NCI-H146 treated with DMSO at 0.1 percent for 48 hours (cell line): ENCODE measurements at regions not wholly inside any gene's neighbourhood (a gene's known extent, or its start where the extent isn't known, plus 50 kb on each side); places are given as distances from the start of the nearest gene placed in this dataset.
"Not testable (repeated sequence)": the region's sequence is repeated elsewhere in the genome, so short reads cannot be mapped to it uniquely, and the experiment has no call there.

Experiments
- DNase-seq: peaks from one replicate; lab custom pipeline; 2025; ENCODE audit not compliant: unreplicated experiment; lab: John Stamatoyannopoulos, UW

DNA sequence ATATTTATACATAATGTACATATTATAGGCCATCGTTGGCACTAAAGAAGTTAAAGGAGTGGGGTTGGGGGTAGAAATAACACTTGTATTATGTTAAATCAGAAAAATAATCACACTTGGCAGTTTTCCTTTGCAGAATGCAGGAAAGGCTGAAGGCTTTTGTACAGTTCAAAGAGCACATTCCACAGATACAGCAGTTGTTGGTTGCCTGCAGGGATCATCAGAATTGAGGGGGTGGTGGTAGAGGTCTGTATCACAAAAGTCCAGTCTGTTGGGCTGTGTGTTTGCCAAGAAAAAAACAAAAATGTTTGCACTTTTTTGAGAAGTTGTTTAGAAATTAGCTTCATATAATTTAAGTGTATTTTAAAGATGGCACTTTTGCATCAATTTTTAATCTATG, 231.8 kb upstream of the FOXP2 start:
- DNase-seq, result no peak

DNA sequence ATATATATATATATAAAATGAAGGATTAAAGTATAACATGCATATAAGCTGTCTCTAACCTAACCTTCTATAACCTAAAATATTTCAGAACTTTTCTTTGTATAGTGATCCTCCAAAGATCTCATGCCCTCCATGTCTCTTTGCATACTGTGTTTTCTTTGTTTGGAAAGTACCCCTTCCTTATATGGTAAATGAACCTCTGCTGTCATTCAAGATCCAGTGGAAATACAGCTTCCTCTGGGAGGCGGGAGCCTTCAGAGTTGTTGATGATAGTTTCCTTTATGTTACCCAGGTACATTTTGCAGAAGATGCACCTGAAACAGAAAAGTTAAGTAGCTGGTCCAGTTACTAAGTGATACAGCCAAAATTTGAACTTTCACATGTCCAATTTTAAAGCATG, 233.3 kb upstream of the FOXP2 start:
- no peak for DNase-seq

DNA sequence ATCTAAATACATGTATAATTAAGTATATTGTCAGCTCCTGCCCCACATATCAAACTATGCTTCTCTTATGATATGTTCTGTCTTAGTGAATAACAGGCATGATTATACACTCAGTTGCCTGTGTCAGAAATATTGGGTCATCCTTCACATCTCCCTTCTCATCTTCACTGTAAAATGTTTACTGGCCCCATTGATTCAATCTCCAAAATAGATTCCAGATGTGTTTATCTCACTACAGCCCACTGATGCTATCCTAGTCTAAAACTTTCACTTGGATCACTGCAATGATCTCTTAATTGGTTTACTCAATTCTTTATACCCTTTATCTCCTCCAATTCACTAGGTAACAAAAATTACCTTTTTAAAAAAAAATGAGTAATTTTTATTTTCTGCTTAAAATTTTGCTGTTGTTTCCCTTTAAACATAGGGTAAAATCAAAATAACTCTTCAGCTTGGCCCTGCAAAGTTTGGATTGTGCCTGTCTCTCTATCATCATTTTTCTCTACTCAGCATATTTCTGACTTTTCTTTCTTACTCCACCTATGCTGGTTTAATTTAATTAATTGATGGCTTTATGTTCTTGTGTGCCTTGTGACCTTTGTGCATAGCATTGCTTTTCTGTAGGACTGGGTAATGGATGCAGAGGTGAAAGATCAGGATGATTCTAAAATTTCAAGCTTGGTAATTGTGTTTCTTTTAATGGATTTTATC, 233.9 kb upstream of the FOXP2 start:
- DNase-seq, result no peak

DNA sequence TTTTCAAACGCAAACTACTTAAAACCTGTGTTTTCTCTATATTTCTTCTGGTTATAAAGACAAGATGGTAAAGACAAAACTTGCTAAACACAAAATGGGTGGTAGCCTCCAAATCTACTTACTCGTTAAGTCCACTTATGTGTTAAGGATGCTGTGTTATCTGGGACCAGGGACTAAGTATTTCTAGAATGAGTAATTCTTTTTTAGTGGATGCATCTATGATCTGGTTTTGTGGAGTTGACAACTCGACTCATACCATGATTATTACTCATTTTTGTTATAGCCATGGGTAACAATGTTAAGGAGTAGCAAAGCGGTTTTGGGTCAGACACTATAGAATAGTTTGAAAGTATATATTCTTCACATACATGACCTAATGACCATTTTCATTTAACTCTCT, 239.5 kb upstream of the FOXP2 start:
- DNase-seq, result no peak

GRCh38 chr7:114173170-114173890, 241.3 kb upstream of the FOXP2 start:
- DNase-seq, result no peak

DNA sequence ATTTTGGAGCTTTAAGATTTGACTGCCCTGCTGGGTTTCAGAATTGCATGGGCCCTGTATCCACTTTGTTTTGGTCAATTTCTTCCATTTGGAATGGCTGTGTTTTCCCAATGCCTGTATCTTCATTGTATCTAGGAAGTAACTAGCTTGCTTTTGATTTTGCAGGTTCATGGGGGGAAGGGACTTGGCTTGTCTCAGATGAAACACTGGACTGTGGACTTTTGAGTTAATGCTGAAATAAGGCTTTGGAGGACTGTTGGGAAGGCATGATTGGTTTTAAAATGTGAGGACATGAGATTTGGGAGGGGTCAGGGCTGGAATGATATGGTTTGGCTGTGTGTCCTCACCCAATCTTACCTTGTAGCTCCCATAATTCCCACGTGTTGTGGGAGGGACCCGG, 245.2 kb upstream of the FOXP2 start:
- not testable (repeated sequence) for DNase-seq

DNA sequence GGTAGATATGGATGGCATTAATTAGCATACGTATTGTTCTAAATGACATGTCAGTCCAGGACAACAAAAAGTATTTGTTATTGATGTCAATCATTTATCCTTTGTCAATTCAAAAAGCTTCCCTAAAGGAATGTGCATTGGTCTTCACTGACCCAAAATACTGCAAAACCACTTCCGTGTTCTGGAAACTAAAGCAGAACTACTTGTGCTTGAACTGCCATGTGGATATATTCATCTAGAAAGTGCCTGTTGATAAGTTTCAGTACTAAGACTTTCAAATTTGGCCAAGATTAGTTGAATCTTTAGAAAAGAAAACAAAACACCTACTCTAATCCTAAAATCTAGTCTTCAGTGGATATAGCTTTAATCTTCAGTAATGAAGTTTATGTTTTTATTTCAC, 242.1 kb upstream of the PPP1R3A start:
- no peak for DNase-seq

DNA sequence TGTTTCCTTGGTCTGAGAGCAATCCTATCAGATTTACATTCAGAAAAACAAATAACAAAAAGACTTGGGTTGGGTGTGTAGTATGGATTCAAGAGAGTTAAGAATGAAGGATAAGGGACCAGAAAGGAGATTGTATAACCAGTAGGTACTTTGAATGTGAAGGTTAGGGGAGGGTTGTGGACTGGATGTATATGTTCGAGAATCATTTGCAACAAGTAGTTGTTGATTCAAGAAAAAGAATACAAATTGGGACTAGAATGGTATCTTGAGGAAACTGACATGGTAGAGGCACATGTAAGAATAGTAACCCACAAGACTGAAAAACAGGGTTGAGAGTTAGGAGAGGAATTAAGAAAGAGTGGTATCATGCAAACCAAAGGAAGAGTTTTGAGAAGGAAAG, 240.0 kb upstream of the PPP1R3A start:
- DNase-seq, result no peak

DNA sequence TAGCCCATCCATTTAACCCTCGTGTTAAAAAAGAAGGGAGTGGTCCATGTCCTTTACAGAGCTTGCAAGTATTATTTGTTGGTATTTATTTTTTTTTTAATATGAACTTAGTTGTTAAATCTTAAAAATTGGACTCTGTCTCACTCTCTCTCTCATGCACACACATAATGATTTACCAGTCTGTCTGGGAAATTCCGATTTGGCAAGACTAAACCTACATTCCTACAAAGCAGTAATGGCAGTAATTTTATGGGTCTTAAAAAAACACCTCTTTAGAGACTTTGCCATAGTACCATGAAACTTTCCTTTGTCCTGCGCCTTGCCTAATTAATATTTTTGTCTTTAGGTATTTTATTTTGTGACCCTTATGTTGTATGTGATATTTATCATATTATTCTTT, 239.5 kb upstream of the PPP1R3A start:
- no peak for DNase-seq

GRCh38 chr7:114156178-114156577, 237.4 kb upstream of the PPP1R3A start:
- DNase-seq, result no peak

DNA sequence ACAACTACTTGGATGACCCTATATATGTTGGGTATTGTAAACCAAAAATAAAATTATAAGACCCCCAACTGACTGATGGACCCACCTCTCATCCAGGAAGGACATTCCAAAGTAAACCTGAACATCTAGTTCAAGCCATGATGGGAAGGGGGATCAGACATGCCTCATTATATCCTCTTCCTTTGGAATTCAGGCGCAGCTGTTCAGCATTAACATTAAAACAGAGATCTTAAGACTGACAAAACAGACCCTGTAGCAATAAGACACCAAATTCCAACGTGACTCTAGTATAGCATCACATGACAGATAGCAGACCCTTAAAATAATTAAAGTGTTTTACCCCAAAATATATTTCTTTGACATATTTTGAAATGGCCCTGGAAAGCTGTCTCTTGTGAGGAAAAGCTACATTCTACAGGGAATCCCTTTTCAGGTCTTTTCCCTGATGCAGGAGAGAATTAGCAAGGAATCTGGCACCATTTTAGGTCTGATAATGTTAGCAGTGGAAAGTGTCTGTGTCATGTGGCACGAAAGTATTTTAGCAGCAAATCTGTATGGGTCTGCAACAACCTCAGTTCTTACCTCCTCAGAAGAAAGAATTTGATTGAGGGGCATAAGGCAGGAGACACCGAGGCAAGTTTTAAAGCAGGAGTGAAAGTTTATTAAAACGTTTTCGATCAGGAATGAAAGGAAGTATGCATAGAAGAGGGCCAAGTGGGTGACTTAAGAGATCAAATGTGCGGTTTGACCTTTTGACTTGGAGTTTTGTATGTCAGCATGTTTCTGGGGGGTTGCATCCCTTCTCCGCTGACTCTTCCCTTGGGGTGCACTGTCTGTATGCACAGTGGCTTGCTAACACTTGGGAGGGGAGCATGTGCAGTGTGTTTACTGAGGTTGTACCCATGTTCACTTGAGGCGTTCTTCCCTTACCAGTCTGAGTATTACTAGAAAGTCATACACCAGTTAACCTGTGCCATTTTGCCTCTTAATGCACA, 236.6 kb upstream of the PPP1R3A start:
- DNase-seq, result no peak

DNA sequence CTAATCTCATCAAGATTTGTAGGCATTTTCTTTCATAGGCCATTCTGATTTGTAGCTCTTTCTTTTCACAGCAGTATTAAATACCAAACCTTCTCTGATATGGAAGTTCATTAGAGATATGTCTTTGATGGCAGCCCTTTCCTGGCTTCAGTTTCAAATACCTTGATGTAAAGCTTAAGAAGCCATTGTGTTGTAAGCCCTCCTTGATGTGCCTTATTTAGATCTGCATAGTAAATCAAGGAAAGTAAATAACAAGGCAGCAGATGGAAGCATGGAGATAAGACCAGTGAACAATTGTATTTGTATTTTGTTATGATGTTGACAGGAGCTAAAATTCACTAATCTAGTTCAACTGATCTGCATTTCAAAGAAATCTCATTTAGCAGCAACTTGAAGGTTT, 234.9 kb upstream of the PPP1R3A start:
- DNase-seq, result no peak

DNA sequence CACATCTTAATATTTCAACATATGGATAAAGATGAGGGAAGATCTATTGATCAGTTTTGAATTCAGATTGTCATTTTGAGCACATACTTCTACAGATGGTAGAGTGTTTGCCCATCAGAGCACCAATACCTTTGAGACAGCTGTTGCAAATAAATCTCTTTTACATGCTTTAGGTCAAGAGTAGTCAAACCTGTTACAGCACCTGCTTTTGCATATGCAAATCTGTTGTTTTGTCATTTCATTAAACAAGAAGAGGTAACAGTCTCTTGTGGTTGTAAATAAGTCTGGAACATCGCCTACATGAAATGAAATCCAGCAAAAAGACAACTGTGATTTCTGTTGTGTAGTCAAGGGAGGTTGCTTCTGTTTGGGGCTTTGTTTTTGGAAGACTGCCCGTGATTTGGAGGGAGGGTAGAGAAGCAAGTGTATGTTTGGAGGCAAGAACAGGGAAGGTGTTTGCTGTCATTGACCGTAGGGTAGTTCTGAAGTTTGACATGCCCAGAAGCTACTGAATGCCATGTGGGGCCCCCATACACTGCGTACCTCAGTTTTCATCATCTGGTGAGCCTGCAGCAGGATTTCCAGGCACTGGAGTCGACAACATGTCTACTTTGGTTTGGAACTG, 233.6 kb upstream of the PPP1R3A start:
- DNase-seq, result no peak

GRCh38 chr7:114151777-114152176, 233.0 kb upstream of the PPP1R3A start:
- DNase-seq, result no peak

DNA sequence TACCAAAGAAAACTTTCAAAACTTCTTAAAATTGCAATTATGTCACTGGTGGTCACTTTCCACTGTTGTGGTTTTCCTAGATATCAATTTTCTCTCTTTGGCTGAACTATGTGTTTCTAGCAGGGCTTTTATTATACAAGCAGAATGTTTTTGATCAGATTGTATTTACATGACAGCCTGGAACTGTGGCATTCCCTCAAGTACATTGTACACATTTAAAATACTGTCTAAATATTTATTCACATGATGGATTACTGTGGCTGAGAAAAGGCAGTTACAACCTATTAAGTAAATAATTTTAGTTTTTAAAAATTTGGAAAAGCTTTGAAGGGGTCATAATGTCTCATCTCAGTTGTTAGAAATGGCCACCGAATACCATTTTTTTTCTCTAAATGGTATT, 231.9 kb upstream of the PPP1R3A start:
- DNase-seq, result no peak

DNA sequence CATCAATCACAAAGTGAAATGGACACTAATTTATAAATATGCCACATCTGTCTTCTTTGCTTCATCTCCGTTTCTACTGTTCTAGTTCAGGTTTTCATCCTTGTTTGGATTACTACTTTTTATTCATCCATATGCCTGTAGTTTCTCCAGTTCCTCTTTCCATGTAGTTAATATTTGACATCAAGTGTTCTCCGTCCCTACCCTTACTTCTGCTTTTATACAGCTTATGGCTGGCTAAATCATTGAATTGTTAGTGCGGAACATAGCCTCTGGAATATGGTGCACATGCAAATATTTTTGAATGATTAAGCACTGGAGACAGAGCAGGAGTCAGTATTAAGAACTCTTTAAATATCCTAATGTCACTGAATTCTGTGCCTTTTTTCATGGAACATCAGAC, 230.0 kb upstream of the PPP1R3A start:
- no peak for DNase-seq

GRCh38 chr7:114141415-114141814, 222.6 kb upstream of the PPP1R3A start:
- DNase-seq, result no peak

- DNase-seq, result no peak
These were observed 221.8 kb upstream of the PPP1R3A start for GRCh38 chr7:114140561-114140960.

- DNase-seq, result not testable (repeated sequence)
These were observed 220.9 kb upstream of the PPP1R3A start for GRCh38 chr7:114139690-114140089.

- no peak for DNase-seq
These were observed 219.8 kb upstream of the PPP1R3A start for GRCh38 chr7:114138587-114138986.

GRCh38 chr7:114133717-114134116, 214.9 kb upstream of the PPP1R3A start:
- no peak for DNase-seq
